SK-N-SH (cell line): ENCODE measurements at regions not wholly inside any gene's neighbourhood (a gene's known extent, or its start where the extent isn't known, plus 50 kb on each side); places are given as distances from the start of the nearest gene placed in this dataset.

Source experiments
- CTCF ChIA-PET: fragments of 300-600, 350-600 bp; formaldehyde crosslinking; extraction: SDS; loops from one replicate; lab custom pipeline; 2021; lab: Yijun Ruan, JAX
- POLR2A ChIA-PET: fragments of 350-600 bp; sonication (Branson Sonifier 250); formaldehyde crosslinking; extraction: SDS; loops from one replicate; lab custom pipeline; 2020; ENCODE audit warnings: antibody characterized with exemption, inconsistent platforms; lab: Yijun Ruan, JAX
- DNase-seq: peaks from one replicate; pipeline ENCODE4 v3.0.0; 2012
- H2AFZ ChIP-seq: fragments of 200-600 bp; sonication (generic); 2 replicates; pipeline ENCODE4 v1.8.1; 2016; ENCODE audit warnings: antibody characterized with exemption, mild to moderate bottlenecking, low read depth
- H3F3A ChIP-seq: fragments of 200-600 bp; sonication (generic); replicated peaks from 2 replicates; pipeline ENCODE3; 2016; ENCODE audit warnings: antibody characterized with exemption, mild to moderate bottlenecking; ENCODE audit not compliant: insufficient read depth
- H3K27ac ChIP-seq, 2 experiments: fragments of 200-500 bp in 1 of 2; fragments of 200-600 bp in 1 of 2; sonication (Bioruptor generic) in 1 of 2; sonication (generic), shearing (Covaris generic) in 1 of 2; 2 replicates each; pipeline versions ENCODE4 v1.5.1 to v1.6.1; 2014 to 2016; ENCODE audit warnings: low read depth in 2 of 2, inconsistent platforms in 1 of 2, low read length in 1 of 2, mild to moderate bottlenecking in 1 of 2, mixed read lengths in 1 of 2
- H3K27me3 ChIP-seq: fragments of 200-600 bp; sonication (generic), shearing (Covaris generic); 2 replicates; pipeline ENCODE4 v1.6.1; 2016; ENCODE audit warnings: mixed run types; ENCODE audit not compliant: insufficient read depth
- H3K36me3 ChIP-seq, 2 experiments: fragments of 200-500 bp in 1 of 2; fragments of 200-600 bp in 1 of 2; sonication (Bioruptor generic) in 1 of 2; sonication (generic) in 1 of 2; replicated peaks in 1 of 2; 2 replicates each; pipeline versions ENCODE3 to v1.5.1; 2014 to 2016; ENCODE audit warnings: low read length in 1 of 2, mild to moderate bottlenecking in 1 of 2; ENCODE audit not compliant: insufficient read depth in 2 of 2, control insufficient read depth in 1 of 2
- H3K4me1 ChIP-seq, 2 experiments: fragments of 200-500 bp in 1 of 2; fragments of 200-600 bp in 1 of 2; sonication (Bioruptor generic) in 1 of 2; sonication (generic), shearing (Covaris generic) in 1 of 2; 2 replicates each; pipeline versions ENCODE4 v1.5.1 to v1.6.1; 2014 to 2016; ENCODE audit warnings: low read depth in 1 of 2, low read length in 1 of 2, mixed run types in 1 of 2; ENCODE audit not compliant: insufficient read depth in 2 of 2, control insufficient read depth in 1 of 2
- H3K4me2 ChIP-seq: fragments of 200-600 bp; sonication (generic), shearing (Covaris generic); 2 replicates; pipeline ENCODE4 v1.6.1; 2017; ENCODE audit warnings: mixed run types
- H3K4me3 ChIP-seq, 2 experiments: fragments of 200-500 bp in 1 of 2; fragments of 200-600 bp in 1 of 2; sonication (Bioruptor generic) in 1 of 2; sonication (generic), shearing (Covaris generic) in 1 of 2; 2 replicates each; pipeline versions ENCODE4 v1.5.1 to v1.8.1; 2014 to 2016; ENCODE audit warnings: low read depth in 2 of 2, inconsistent platforms in 1 of 2, low read length in 1 of 2, mild to moderate bottlenecking in 1 of 2, mixed read lengths in 1 of 2, moderate library complexity in 1 of 2
- H3K79me2 ChIP-seq: fragments of 200-600 bp; sonication (generic); 2 replicates; pipeline ENCODE4 v1.8.1; 2017; ENCODE audit warnings: mild to moderate bottlenecking; ENCODE audit not compliant: insufficient read depth
- H3K9ac ChIP-seq: fragments of 200-600 bp; sonication (generic); 2 replicates; pipeline ENCODE4 v1.6.1; 2017; ENCODE audit warnings: mixed run types
- H3K9me2 ChIP-seq: fragments of 200-600 bp; sonication (generic); 2 replicates; pipeline ENCODE4 v1.6.1; 2017; ENCODE audit warnings: mixed run types
- H3K9me3 ChIP-seq: fragments of 200-600 bp; sonication (generic); 2 replicates; pipeline ENCODE4 v1.6.1; 2017; ENCODE audit warnings: mixed run types, mild to moderate bottlenecking, moderate library complexity
- H4K20me1 ChIP-seq: fragments of 200-600 bp; sonication (generic); 2 replicates; pipeline ENCODE4 v1.6.1; 2017; ENCODE audit warnings: mild to moderate bottlenecking, mixed run types; ENCODE audit not compliant: insufficient read depth
- CHD2 ChIP-seq: fragments of 150-350 bp; IDR thresholded peaks from 2 replicates; pipeline ENCODE4 v1.6.1; 2018; ENCODE audit warnings: low read length; ENCODE audit not compliant: partially characterized antibody
- CTCF ChIP-seq: fragments of 200-600 bp; sonication (generic); IDR thresholded peaks from 2 replicates; pipeline ENCODE4 v1.6.1; 2017; ENCODE audit warnings: antibody characterized with exemption, mild to moderate bottlenecking, moderate library complexity
- FOSL2 ChIP-seq: IDR thresholded peaks from 2 replicates; pipeline ENCODE4 v1.4.0; 2012; ENCODE audit warnings: low read depth, mild to moderate bottlenecking, moderate library complexity, borderline replicate concordance
- FOXJ3 ChIP-seq: sonication (generic); formaldehyde crosslinking; IDR thresholded peaks from 2 replicates; pipeline ENCODE4 v1.5.1; 2020; ENCODE audit warnings: mild to moderate bottlenecking, missing genetic modification reagents
- GABPA ChIP-seq: IDR thresholded peaks from 2 replicates; pipeline ENCODE4 v1.4.0; 2012; ENCODE audit warnings: low read depth, mild to moderate bottlenecking
- MAX ChIP-seq: IDR thresholded peaks from 2 replicates; pipeline ENCODE4 v1.4.0; 2012; ENCODE audit warnings: low read depth
- MEF2A ChIP-seq: IDR thresholded peaks from 2 replicates; pipeline ENCODE4 v1.4.0; 2012; ENCODE audit warnings: low read depth, borderline replicate concordance
- NRF1 ChIP-seq: IDR thresholded peaks from 2 replicates; pipeline ENCODE4 v1.6.1; 2012; ENCODE audit warnings: low read depth, mild to moderate bottlenecking, low read length
- RAD21 ChIP-seq: IDR thresholded peaks from 2 replicates; pipeline ENCODE4 v1.6.1; 2012; ENCODE audit warnings: mild to moderate bottlenecking, low read length
- RCOR1 ChIP-seq: fragments of 150-350 bp; IDR thresholded peaks from 2 replicates; pipeline ENCODE4 v1.6.1; 2017; ENCODE audit warnings: antibody characterized with exemption, low read length
- REST ChIP-seq: IDR thresholded peaks from 2 replicates; pipeline ENCODE4 v1.6.1; 2012; ENCODE audit warnings: mild to moderate bottlenecking, low read depth, low read length, moderate library complexity
- SMC3 ChIP-seq: IDR thresholded peaks from 2 replicates; pipeline ENCODE4 v1.6.1; 2012; ENCODE audit warnings: low read depth, low read length, improper control_type of control experiment
- TAF1 ChIP-seq: IDR thresholded peaks from 2 replicates; pipeline ENCODE4 v1.6.1; 2012; ENCODE audit warnings: low read depth, mild to moderate bottlenecking, low read length, moderate library complexity, borderline replicate concordance
- TEAD4 ChIP-seq: IDR thresholded peaks from 2 replicates; pipeline ENCODE4 v1.4.0; 2012; ENCODE audit warnings: mild to moderate bottlenecking, borderline replicate concordance; ENCODE audit not compliant: insufficient read depth
- USF1 ChIP-seq: IDR thresholded peaks from 2 replicates; pipeline ENCODE4 v1.4.0; 2012; ENCODE audit warnings: low read depth, borderline replicate concordance
- YY1 ChIP-seq: IDR thresholded peaks from 2 replicates; pipeline ENCODE4 v1.4.0; 2012; ENCODE audit warnings: low read depth, mild to moderate bottlenecking
- WGBS: methylation state at CpG from one replicate; pipeline ENCODE4 v1.1.6; 2017; ENCODE audit warnings: low lambda C conversion rate; 5-methylcytosine and 5-hydroxymethylcytosine counted together

GRCh38 chr20:41879123-41879522 is 260.9 kb upstream of the CHD6 start:
- Histone ChIP-seq H3K4me2 (no peak overlapping the region), H3K9me3 (no peaks in the 10 kb centered on the region), H3K4me1 (no peaks in the 10 kb centered on the region), H3F3A (no peaks in the 10 kb centered on the region), H3K4me3 (no peak overlapping the region), H3K9ac (no peak overlapping the region), H3K27ac (no peak overlapping the region), H3K9me2 (no peaks in the 10 kb centered on the region), H4K20me1 (no peaks in the 10 kb centered on the region), H3K79me2 (no peaks in the 10 kb centered on the region), H3K27me3 (no peaks in the 10 kb centered on the region), H2AFZ (no peak overlapping the region), H3K36me3 (no peaks in the 10 kb centered on the region)
- TF ChIP-seq CHD2 = no peak
- no peak for TF ChIP-seq RAD21
- TF ChIP-seq GABPA = no peak
- TF ChIP-seq YY1 = no peak
- no peak for TF ChIP-seq MAX
- no peak for TF ChIP-seq FOSL2
- TF ChIP-seq TEAD4 = no peak
- TF ChIP-seq MEF2A = no peak
- TF ChIP-seq SMC3 = no peak
- no peak for TF ChIP-seq NRF1
- no peak for TF ChIP-seq RCOR1
- no peak for TF ChIP-seq REST
- TF ChIP-seq FOXJ3 (CRISPR knock-in tag) = no peak
- no peak for TF ChIP-seq CTCF
- TF ChIP-seq USF1 = no peak
- TF ChIP-seq TAF1 = no peak
- POLR2A ChIA-PET = no interaction called here
- no peak for DNase-seq
- WGBS = 10% methylated on average over 2 of the region's 2 CpGs
- CTCF ChIA-PET = interaction anchor here (1.6 kb wide), 1 partner anchor 10 kb away, joined by 5 read pairs; no protein-coding TSS in a partner anchor
